ENCODE measurements at regions not wholly inside any gene's neighbourhood (a gene's known extent, or its start where the extent isn't known, plus 50 kb on each side); places are given as distances from the start of the nearest gene placed in this dataset.

- DNase-seq = no peak
These were observed 55.8 kb upstream of the LRIG3 start for GRCh38 chr12:58976146-58976545.
